ENCODE measurements at regions not wholly inside any gene's neighbourhood (a gene's known extent, or its start where the extent isn't known, plus 50 kb on each side); places are given as distances from the start of the nearest gene placed in this dataset.

- TF ChIP-seq, protein P1, sequence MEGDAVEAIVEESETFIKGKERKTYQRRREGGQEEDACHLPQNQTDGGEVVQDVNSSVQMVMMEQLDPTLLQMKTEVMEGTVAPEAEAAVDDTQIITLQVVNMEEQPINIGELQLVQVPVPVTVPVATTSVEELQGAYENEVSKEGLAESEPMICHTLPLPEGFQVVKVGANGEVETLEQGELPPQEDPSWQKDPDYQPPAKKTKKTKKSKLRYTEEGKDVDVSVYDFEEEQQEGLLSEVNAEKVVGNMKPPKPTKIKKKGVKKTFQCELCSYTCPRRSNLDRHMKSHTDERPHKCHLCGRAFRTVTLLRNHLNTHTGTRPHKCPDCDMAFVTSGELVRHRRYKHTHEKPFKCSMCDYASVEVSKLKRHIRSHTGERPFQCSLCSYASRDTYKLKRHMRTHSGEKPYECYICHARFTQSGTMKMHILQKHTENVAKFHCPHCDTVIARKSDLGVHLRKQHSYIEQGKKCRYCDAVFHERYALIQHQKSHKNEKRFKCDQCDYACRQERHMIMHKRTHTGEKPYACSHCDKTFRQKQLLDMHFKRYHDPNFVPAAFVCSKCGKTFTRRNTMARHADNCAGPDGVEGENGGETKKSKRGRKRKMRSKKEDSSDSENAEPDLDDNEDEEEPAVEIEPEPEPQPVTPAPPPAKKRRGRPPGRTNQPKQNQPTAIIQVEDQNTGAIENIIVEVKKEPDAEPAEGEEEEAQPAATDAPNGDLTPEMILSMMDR (IDR thresholded peaks at IDR 0.05), result no peak
- no peak for TF ChIP-seq POLR2A (IDR thresholded peaks at IDR 0.05)
These were observed 297.9 kb upstream of the MMADHC start for GRCh38 chr2:149885468-149885867.
